Body of pancreas (tissue), 4 donors: ENCODE measurements at regions not wholly inside any gene's neighbourhood (a gene's known extent, or its start where the extent isn't known, plus 50 kb on each side); places are given as distances from the start of the nearest gene placed in this dataset.

Source experiments
- POLR2A ChIP-seq, 3 donors: fragments of 450-650 bp; IDR thresholded peaks; one replicate each; pipeline ENCODE4 v1.6.1; 2016; ENCODE audit warnings: antibody characterized with exemption in 3 of 3, mild to moderate bottlenecking in 2 of 3
- TF ChIP-seq, protein P1 (sequence below), 7 experiments: fragments of 450-650 bp in 4 of 7; fragments of 200-600 bp in 3 of 7; sonication (generic) in 3 of 7; IDR thresholded peaks; one replicate each; pipeline ENCODE4 v1.5.1; 2016 to 2019; ENCODE audit warnings: antibody characterized with exemption in 7 of 7

DNA sequence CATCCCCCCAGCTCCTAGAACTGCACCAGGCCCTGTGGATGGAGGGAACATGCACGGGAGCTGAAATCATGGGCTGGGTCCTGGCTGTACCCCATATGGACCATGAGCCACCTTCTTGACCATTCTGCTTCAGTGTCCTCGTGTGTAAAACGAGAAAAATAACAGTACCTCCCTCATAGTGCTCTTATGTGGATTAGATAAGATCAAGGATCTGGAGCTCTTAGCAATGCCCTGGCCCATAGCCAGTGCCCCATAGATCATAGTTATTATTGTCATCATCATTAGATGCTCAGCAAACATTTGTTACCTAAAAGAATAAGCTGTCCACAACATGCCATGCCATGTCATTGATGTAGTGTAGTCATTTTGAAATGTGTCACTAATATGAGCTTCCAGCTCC is 71.3 kb downstream of the SYNE3 start:
- TF ChIP-seq, protein P1, sequence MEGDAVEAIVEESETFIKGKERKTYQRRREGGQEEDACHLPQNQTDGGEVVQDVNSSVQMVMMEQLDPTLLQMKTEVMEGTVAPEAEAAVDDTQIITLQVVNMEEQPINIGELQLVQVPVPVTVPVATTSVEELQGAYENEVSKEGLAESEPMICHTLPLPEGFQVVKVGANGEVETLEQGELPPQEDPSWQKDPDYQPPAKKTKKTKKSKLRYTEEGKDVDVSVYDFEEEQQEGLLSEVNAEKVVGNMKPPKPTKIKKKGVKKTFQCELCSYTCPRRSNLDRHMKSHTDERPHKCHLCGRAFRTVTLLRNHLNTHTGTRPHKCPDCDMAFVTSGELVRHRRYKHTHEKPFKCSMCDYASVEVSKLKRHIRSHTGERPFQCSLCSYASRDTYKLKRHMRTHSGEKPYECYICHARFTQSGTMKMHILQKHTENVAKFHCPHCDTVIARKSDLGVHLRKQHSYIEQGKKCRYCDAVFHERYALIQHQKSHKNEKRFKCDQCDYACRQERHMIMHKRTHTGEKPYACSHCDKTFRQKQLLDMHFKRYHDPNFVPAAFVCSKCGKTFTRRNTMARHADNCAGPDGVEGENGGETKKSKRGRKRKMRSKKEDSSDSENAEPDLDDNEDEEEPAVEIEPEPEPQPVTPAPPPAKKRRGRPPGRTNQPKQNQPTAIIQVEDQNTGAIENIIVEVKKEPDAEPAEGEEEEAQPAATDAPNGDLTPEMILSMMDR (IDR thresholded peaks at IDR 0.05): no peak
- no peak for TF ChIP-seq POLR2A (IDR thresholded peaks at IDR 0.05)
